ENCODE measurements at regions not wholly inside any gene's neighbourhood (a gene's known extent, or its start where the extent isn't known, plus 50 kb on each side); places are given as distances from the start of the nearest gene placed in this dataset.
"Not testable (repeated sequence)": the region's sequence is repeated elsewhere in the genome, so short reads cannot be mapped to it uniquely, and the experiment has no call there.

DNA sequence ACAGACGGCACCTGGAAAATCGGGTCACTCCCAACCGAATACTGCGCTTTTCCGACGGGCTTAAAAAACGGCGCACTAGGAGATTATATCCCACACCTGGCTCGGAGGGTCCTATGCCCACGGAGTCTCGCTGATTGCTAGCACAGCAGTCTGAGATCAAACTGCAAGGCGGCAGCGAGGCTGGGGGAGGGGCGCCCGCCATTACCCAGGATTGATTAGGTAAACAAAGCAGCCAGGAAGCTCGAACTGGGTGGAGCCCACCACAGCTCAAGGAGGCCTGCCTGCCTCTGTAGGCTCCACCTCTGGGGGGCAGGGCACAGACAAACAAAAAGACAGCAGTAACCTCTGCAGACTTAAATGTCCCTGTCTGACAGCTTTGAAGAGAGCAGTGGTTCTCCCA, 64.5 kb downstream of the SLC30A10 start:
- not testable (repeated sequence) for DNase-seq (ENCODE audit: low read depth); H3K4me3 ChIP-seq (ENCODE audit: low read depth, low read length)

DNA sequence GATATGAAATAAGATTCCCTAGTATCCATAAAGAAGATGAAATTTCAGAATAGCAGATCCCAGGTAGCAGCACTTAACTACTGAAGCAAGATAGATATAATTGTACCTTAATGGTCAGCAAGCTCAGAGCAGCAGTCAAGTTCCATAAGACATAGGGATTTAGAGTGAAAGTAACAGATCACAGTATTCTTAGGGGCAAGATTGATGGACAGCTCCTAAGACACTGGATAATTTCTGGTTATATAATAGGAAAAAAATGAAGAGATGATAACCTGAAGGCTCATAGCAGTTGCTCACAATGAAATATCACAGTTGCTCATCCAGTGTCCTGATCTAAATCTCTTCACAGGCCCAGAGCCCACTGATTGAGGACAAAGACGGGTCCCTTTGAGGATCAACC, 66.0 kb downstream of the SLC30A10 start:
- TF ChIP-seq, protein P1, sequence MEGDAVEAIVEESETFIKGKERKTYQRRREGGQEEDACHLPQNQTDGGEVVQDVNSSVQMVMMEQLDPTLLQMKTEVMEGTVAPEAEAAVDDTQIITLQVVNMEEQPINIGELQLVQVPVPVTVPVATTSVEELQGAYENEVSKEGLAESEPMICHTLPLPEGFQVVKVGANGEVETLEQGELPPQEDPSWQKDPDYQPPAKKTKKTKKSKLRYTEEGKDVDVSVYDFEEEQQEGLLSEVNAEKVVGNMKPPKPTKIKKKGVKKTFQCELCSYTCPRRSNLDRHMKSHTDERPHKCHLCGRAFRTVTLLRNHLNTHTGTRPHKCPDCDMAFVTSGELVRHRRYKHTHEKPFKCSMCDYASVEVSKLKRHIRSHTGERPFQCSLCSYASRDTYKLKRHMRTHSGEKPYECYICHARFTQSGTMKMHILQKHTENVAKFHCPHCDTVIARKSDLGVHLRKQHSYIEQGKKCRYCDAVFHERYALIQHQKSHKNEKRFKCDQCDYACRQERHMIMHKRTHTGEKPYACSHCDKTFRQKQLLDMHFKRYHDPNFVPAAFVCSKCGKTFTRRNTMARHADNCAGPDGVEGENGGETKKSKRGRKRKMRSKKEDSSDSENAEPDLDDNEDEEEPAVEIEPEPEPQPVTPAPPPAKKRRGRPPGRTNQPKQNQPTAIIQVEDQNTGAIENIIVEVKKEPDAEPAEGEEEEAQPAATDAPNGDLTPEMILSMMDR (IDR thresholded peaks at IDR 0.05; ENCODE audit: low read depth, low read length, missing control alignments) = no peak
- DNase-seq (ENCODE audit: low read depth) = no peak
- H3K4me3 ChIP-seq (ENCODE audit: low read depth, low read length) = no peak overlapping the region

GRCh38 chr1:219858980-219859379, 69.4 kb downstream of the SLC30A10 start:
- H3K4me3 ChIP-seq (ENCODE audit: low read depth, low read length) = no peak overlapping the region
- TF ChIP-seq, protein P1 (IDR thresholded peaks at IDR 0.05; ENCODE audit: low read depth, low read length, missing control alignments) = no peak
- DNase-seq (ENCODE audit: low read depth) = no peak

DNA sequence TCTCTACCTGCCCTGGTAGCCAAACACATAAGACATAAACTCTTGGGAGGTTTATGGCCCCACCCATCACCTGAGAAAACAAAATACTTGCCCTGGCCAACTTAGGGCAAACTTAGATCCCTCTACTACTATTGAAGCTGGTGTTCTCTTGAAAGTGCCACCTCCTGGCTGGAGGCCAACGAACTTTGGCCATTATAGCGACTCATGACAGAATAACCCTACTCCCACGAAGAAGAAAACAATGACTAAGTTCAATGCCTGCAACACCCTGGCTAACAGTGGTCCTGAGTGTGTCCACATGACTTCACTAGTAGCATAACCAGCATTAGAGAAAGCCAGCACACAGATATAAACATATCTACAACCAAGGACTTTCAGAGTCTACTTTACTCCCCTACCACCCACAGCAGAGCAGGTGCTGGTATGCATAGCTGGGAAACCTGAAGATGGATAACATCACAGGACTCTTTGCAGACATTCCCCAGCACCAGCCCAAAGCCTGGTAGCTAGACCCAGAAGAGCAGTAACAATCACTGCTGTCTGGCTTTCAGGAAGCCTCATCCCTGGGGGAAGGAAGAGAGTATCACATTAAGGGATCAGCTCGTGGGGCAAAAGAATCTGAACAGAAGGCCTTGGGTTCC, 81.0 kb downstream of the SLC30A10 start:
- TF ChIP-seq, protein P1 (IDR thresholded peaks at IDR 0.05; ENCODE audit: low read depth, low read length, missing control alignments) = no peak
- H3K4me3 ChIP-seq (ENCODE audit: low read depth, low read length) = no peak overlapping the region

GRCh38 chr1:219839595-219839994, 88.8 kb downstream of the SLC30A10 start:
- not testable (repeated sequence) for H3K4me3 ChIP-seq (ENCODE audit: low read depth, low read length); DNase-seq (ENCODE audit: low read depth)

More for the DNA sequence above, 81.0 kb downstream of the SLC30A10 start:
- no peak for DNase-seq (ENCODE audit: low read depth)

DNA sequence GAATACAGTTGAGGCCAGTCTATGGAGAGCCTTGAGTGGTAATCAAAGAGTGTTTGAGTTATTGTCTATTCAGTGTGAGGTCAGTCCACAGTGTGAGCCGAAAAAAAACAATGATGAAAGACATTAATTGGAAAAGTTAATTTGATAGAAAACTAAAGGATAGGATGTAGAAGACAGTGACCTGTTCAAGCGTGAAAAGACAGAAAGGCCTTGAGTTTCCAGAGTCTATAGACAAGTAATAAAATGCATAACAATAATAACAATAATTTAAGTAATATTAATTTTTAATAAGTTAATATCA, 90.4 kb downstream of the SLC30A10 start:
- H3K4me3 ChIP-seq (ENCODE audit: low read depth, low read length) = no peak overlapping the region
- DNase-seq (ENCODE audit: low read depth) = no peak
- TF ChIP-seq, protein P1 (IDR thresholded peaks at IDR 0.05; ENCODE audit: low read depth, low read length, missing control alignments) = no peak

- H3K4me3 ChIP-seq (ENCODE audit: low read depth, low read length) = no peak overlapping the region
- TF ChIP-seq, protein P1 (IDR thresholded peaks at IDR 0.05; ENCODE audit: low read depth, low read length, missing control alignments) = peak; percentile 57
- no peak for DNase-seq (ENCODE audit: low read depth)
Measured at GRCh38 chr1:219837274-219837993, 90.9 kb downstream of the SLC30A10 start.

- H3K4me3 ChIP-seq (ENCODE audit: low read depth, low read length) = no peak overlapping the region
- TF ChIP-seq, protein P1 (IDR thresholded peaks at IDR 0.05; ENCODE audit: low read depth, low read length, missing control alignments) = no peak
- DNase-seq (ENCODE audit: low read depth) = no peak
Measured at GRCh38 chr1:219834314-219834917, 93.9 kb downstream of the SLC30A10 start.
